NCI-H1694 (cell line): ENCODE measurements at regions not wholly inside any gene's neighbourhood (a gene's known extent, or its start where the extent isn't known, plus 50 kb on each side); places are given as distances from the start of the nearest gene placed in this dataset.

Source experiments
- DNase-seq: peaks from one replicate; lab custom pipeline; 2025; lab: John Stamatoyannopoulos, UW

DNA sequence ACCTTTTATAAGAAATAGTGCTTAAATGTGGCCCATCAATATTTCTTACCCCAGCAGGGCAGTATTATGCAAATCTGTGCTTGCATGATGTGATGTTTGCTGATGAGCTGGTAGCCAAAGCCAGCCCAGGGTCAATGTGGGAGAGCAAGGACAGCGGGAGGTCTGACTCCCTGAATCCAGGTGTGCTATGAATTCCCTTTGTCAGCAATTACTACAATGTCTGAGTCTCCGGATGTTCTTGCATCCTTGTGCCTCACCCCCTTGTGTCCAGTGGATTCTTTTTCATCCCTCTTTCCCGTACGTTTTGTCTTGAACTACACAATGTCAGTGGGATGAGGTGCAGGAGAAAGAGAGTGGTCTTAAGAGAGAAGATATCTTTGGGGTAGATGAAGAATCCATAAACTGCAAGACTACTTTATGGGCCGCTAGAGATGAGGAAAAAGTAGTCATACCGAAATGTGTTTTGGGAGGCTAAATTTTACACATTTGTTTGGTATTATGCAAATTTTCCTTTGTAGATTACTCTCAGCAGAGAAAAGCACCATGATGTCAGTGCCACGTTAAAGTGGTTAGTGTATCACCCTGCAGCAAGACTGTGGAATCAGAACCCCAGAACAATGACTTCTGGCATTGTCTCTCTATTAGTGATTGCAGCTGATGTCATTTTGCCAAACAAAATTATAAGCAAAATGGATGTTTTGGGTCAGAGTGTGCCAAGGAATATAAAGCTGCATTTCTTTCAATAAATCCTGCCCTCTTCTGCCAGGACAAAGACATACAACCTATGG, 53.5 kb upstream of the TSHZ3 start:
- no peak for DNase-seq

DNA sequence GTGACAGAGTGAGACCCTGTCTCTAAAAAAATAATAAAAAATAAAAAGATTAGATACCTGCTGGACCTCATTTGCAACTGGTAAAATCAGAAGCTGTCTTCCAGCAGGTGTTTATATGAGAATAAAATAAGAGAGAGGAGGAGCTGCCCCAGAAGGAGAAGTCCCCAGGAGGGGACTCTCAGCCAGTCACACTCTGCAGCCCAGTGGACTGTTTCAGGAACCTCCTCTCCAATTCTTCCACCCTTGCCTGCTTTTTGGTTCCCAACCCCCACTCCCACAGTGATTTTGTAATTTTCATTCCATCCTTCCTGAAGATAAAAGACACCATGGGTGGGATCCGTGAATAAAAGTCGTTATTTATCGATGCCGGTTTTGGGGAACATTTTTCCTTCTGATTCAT, 56.9 kb upstream of the TSHZ3 start:
- DNase-seq: no peak

GRCh38 chr19:31408460-31409124, 59.4 kb upstream of the TSHZ3 start:
- DNase-seq: no peak

- no peak for DNase-seq
Observed at GRCh38 chr19:31413353-31413752, 64.1 kb upstream of the TSHZ3 start.

DNA sequence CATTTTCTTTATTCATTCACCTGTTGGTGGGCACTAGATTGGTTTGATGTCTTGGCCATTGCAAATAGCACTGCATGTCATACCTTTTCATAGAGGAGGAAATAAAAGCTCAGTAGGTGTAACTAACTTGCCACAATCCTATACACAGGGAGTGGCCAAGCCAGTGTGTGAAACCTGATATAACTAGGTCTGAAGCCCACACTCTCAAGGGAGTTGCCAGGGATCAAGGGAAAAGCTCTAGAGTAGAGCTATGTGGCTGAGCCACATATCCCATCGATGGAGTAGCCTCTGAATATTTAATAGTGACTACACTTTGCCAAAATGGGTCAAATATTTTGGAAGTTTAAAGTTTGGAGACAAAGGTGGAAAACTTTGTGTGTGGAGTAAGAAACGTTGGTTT, 66.1 kb upstream of the TSHZ3 start:
- DNase-seq: no peak

DNA sequence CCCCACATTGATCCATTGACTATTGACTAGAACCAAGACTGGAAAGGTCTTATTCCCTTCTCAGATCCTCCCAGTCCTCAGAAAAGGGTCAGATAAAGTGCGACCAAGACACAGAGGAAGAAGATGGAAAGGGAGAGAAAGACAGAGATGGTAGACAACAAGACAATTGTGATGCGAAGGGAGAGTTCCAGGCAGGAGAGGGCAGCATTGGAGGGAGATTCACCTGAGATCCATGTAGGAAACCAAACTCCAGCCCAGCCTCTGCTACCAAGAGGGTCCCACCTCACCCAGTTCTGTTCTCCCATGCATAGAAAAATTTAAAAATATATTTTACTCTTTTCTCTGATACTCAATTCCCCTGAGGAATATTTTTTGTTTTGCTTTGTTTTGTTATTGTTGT, 67.3 kb upstream of the TSHZ3 start:
- no peak for DNase-seq

GRCh38 chr19:31418055-31418454, 68.8 kb upstream of the TSHZ3 start:
- no peak for DNase-seq

- no peak for DNase-seq
Observed at GRCh38 chr19:31418692-31419430, 69.6 kb upstream of the TSHZ3 start.

- no peak for DNase-seq
Observed at GRCh38 chr19:31419871-31420445, 70.7 kb upstream of the TSHZ3 start.

DNA sequence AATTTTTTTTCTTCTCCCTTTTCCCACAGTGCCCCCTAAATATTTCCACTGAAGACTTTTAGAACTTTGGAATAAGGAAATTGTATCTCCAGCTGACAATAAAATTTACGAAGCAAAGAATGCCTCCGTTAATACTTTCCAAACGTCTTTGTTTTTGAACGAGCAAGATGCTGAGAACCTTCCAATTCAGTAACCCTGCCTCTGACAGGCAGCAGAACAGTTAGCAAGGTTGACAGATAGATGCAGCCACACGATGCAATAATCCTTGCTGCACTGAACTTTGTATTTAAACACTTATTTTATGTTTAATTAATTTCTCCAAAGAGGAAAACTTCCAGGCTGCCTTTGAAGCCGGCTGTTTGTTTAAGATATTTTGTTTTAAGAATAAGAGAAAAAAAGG, 71.8 kb upstream of the TSHZ3 start:
- no peak for DNase-seq

- no peak for DNase-seq
Observed at GRCh38 chr19:31421856-31422255, 72.6 kb upstream of the TSHZ3 start.

- no peak for DNase-seq
Observed at GRCh38 chr19:31423896-31424295, 74.7 kb upstream of the TSHZ3 start.

GRCh38 chr19:31424861-31425620, 75.8 kb upstream of the TSHZ3 start:
- no peak for DNase-seq

DNA sequence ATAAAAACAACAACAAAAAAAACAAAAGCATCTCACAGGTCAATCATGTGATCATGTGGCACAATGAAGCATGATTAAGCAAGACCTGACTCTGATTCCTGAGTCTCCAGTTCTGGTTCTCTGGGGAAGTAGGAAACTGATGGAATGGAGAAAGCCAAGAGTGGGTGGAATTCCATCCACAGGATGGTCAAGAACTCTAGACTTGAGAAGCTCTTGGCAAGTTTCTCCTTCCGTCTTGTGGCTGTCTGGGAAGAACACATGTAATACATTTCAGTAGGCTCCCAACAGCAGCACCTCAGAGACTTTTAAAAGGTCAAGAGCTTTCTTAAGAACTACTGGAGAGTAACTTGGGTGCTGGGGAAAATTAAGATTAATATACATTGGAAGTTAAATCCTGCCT, 78.6 kb upstream of the TSHZ3 start:
- no peak for DNase-seq

DNA sequence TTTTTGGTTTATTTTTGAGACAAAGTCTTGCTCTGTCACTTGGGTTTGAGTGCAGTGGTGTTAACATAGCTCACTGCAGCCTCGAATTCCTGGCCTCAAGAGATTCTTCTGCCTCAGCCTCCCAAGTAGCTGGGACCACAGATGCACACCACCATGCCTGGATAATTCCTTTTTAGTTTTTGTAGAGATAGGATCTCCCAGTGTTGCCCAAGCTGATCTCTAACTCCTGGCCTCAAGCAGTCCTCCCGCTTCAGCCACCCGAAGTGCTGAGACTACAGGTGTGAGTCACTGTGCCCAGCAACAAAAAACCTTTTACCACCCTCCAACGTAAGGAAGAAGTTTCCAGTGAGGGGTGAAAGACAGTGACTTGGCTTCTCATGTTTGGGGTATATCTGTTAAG, 81.1 kb upstream of the TSHZ3 start:
- no peak for DNase-seq

DNA sequence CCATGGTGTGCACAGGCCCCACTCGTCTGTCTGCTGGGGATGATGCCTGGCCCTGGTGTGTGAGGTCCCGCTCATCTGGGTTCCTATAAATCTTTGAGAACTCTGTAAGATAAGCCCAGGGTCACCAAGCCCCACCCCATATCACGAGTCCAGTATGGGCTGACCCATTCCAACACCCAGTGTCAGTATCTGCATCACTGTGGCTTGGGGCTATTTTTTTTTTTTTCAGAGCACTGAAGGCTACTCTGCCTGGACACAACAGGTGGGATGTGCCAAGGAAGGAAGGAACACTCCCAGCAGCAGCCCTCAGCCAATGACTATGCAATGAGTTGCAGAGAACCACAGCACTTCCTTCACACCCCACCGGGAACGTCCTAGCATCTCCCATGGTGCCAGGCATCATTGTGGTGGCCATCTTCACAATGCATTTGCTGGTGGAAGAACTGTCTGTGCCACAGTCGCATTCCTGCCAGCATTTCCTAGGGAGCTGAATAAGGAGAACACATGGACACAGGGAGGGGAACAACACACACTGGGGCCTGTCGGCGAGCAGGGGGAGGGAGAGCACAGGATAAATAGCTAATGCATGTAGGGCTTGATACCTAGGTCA, 83.1 kb upstream of the TSHZ3 start:
- no peak for DNase-seq

GRCh38 chr19:31436121-31436776, 87.0 kb upstream of the TSHZ3 start:
- DNase-seq: no peak

DNA sequence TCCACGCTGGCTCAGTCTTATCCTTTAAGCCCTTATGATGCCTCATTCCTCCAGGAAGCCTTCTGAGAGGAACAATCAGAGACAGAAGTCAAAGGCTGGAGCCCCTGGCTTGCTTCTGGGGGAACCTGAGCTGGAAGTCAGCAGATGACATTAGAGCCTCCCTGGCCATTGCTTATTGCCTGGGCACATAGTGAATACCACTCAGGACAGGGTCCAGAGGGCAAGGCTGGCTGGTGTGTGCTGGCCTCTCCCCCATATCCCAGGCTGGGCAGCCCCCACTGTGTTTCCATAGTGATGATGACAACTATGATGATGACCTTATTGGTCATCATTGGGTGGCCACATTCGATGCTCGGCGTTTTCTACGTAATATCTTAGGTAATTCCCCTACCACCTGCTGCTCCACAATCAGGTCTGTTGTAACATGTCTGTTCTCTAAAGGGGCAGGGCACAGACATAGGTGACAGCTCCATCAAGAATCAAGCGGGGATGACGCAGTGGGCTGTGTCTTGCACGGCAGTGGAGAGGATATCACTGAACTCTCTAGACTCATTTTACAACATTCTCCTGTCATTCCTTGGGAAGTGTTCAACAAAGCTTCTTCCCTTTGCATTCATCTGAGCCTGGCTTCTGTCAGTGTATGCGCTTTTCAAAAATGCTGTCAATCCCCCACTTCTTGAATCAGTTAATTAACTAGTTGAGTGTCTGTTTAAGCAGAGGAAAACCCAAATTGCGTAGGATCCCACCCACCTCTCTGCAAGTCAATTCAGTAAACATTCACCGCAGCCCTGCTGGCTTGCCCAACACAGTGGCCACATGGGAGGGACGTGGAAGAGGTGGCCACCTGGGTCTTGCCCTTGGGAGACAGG, 89.4 kb upstream of the TSHZ3 start:
- no peak for DNase-seq

DNA sequence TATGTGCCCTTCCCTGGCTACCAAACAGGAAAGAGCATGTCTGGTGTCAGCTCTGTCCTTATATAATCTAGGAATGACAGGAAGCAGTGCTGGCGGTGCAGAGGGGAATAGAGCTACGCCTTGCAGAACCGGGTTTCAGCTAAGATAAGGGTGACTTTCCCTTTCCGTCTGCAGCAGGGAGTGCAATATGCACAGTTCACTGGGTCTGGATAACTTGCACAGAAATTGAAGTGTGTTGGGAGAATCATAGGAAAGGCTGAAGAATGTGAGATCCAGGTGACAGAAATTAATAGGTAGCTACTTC, 90.0 kb upstream of the TSHZ3 start:
- no peak for DNase-seq

- no peak for DNase-seq
Observed at GRCh38 chr19:31444931-31445330, 95.7 kb upstream of the TSHZ3 start.
